GM21515 (cell line): ENCODE measurements at regions not wholly inside any gene's neighbourhood (a gene's known extent, or its start where the extent isn't known, plus 50 kb on each side); places are given as distances from the start of the nearest gene placed in this dataset.

ENCODE experiments used
- ATAC-seq: cut with Tn5 transposase; IDR thresholded peaks from one replicate; pipeline ENCODE4 v1.9.1; 2021; ENCODE audit not compliant: unreplicated experiment

DNA sequence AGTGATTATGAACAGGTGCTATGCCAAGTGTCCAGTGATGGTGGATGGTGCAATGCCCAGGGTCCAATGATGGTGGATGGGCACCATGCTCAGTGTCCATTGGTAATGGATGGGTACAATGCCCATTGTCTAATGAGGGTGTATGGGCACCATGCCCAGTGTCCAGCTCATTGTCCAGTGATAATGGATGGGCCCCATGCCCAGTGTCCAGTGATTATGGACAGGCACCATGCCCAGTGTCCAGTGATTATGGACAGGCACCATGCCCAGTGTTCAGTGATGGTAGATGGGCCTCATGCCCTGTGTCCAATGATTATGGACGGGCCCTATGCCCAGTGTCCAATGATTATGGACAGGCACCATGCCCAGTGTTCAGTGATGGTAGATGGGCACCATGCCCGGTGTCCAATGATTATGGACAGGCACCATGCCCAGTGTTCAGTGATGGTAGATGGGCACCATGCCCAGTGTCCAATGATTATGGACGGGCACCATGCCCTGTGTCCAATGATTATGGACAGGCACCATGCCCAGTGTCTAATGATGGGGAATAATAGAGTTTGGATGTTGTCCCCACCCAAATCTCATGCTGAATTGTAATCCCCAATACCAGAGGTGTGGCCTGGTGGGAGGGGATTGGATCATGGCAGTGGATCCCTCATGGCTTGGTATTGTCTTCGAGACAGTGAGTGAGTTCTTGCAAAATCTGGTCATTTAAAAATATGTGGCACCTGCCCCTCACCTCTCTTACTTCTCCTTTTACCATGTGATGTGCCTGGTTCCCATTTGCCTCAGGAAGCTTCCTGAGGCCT is 87.8 kb downstream of the ANKRD10 start:
- no peak for ATAC-seq
